Neural cell (in vitro differentiated cells): ENCODE measurements at regions not wholly inside any gene's neighbourhood (a gene's known extent, or its start where the extent isn't known, plus 50 kb on each side); places are given as distances from the start of the nearest gene placed in this dataset.

Source experiments
- CTCF ChIP-seq: fragments of 450-650 bp; IDR thresholded peaks from 2 replicates; pipeline ENCODE4 v1.5.1; 2014; ENCODE audit warnings: antibody characterized with exemption, mild to moderate bottlenecking, moderate library complexity; ENCODE audit not compliant: poor library complexity, severe bottlenecking
- EP300 ChIP-seq: fragments of 450-650 bp; conservative IDR thresholded peaks from 2 replicates; pipeline ENCODE4 v1.6.1; 2014; ENCODE audit warnings: antibody characterized with exemption, mild to moderate bottlenecking, moderate library complexity; ENCODE audit not compliant: poor library complexity, severe bottlenecking
- EZH2 ChIP-seq: fragments of 200-600, 300-800 bp; shearing (Covaris generic), sonication (generic); IDR thresholded peaks from 2 replicates; pipeline ENCODE4 v1.6.1; 2014; ENCODE audit warnings: antibody characterized with exemption, low read length, borderline replicate concordance, mild to moderate bottlenecking; ENCODE audit not compliant: insufficient read depth, poor library complexity, severe bottlenecking
- POLR2AphosphoS5 ChIP-seq: IDR thresholded peaks from 2 replicates; pipeline ENCODE4 v1.6.1; 2012
- RAD21 ChIP-seq: fragments of 450-650 bp; conservative IDR thresholded peaks from 2 replicates; pipeline ENCODE4 v1.6.1; 2014; ENCODE audit warnings: antibody characterized with exemption, mild to moderate bottlenecking, moderate library complexity
- SMC3 ChIP-seq: fragments of 450-650 bp; conservative IDR thresholded peaks from 2 replicates; pipeline ENCODE4 v1.6.1; 2014; ENCODE audit warnings: antibody characterized with exemption, mild to moderate bottlenecking, moderate library complexity; ENCODE audit not compliant: poor library complexity
- TAF1 ChIP-seq: IDR thresholded peaks from 2 replicates; pipeline ENCODE4 v1.6.1; 2012; ENCODE audit warnings: low read depth

GRCh38 chr1:207251066-207251465, 70.4 kb upstream of the CD55 start:
- no peak for TF ChIP-seq EP300
- no peak for TF ChIP-seq CTCF
- no peak for TF ChIP-seq POLR2AphosphoS5
- no peak for TF ChIP-seq TAF1
- no peak for TF ChIP-seq RAD21
- TF ChIP-seq EZH2, result no peak
- TF ChIP-seq SMC3, result no peak
